Upper lobe of left lung (tissue), 6 donors: ENCODE measurements at regions not wholly inside any gene's neighbourhood (a gene's known extent, or its start where the extent isn't known, plus 50 kb on each side); places are given as distances from the start of the nearest gene placed in this dataset.
"Not testable (repeated sequence)": the region's sequence is repeated elsewhere in the genome, so short reads cannot be mapped to it uniquely, and the experiment has no call there.

Experiments used
- ATAC-seq, 2 donors: fragments of 200-7000 bp; cut with Tn5 transposase; one replicate each; pipeline ENCODE4 v1.9.1; 2022; ENCODE audit warnings: mild to moderate bottlenecking in 2 of 2, moderate library complexity in 2 of 2; ENCODE audit not compliant: low FRiP score in 2 of 2
- DNase-seq, 2 donors: peaks; one replicate each; pipeline ENCODE4 v3.0.0-alpha.2; 2019 to 2020
- H3K27ac ChIP-seq, 4 donors: fragments of 200-600 bp; sonication (generic); one replicate each; pipeline ENCODE4 v1.5.1; 2016 to 2019
- H3K27me3 ChIP-seq, 4 donors: fragments of 200-600 bp; sonication (generic); one replicate each; pipeline ENCODE4 v1.5.1; 2017 to 2019
- H3K36me3 ChIP-seq, 4 donors: fragments of 200-600 bp; sonication (generic); one replicate each; pipeline ENCODE4 v1.5.1; 2016 to 2019
- H3K4me1 ChIP-seq, 4 donors: fragments of 200-600 bp; sonication (generic); one replicate each; pipeline ENCODE4 v1.5.1; 2018 to 2019
- H3K4me3 ChIP-seq, 4 donors: fragments of 200-600 bp; sonication (generic); one replicate each; pipeline ENCODE4 v1.5.1; 2017 to 2019; ENCODE audit warnings: mild to moderate bottlenecking in 2 of 4, moderate library complexity in 1 of 4
- H3K9me3 ChIP-seq, 4 donors: fragments of 200-600 bp; sonication (generic); one replicate each; pipeline ENCODE4 v1.5.1; 2018 to 2019
- EP300 ChIP-seq, 4 donors: sonication (generic); formaldehyde crosslinking; IDR thresholded peaks; one replicate each; pipeline ENCODE4 v1.5.1; 2017; ENCODE audit warnings: antibody characterized with exemption in 4 of 4, control low read depth in 2 of 4
- POLR2A ChIP-seq, 4 donors: fragments of 450-650 bp; IDR thresholded peaks; one replicate each; pipeline ENCODE4 v1.5.1; 2016 to 2017; ENCODE audit warnings: antibody characterized with exemption in 4 of 4, mild to moderate bottlenecking in 2 of 4
- POLR2AphosphoS5 ChIP-seq, 2 donors: sonication (generic); formaldehyde crosslinking; IDR thresholded peaks; one replicate each; pipeline ENCODE4 v1.5.1; 2017; ENCODE audit warnings: antibody characterized with exemption in 2 of 2
- WGBS, 2 donors: methylation state at CpG; one replicate each; pipeline ENCODE4 v1.1.5; 2017 to 2018; 5-methylcytosine and 5-hydroxymethylcytosine counted together
- TF ChIP-seq, protein P1 (sequence below), 6 experiments: fragments of 450-650 bp in 4 of 6; fragments of 200-600 bp in 2 of 6; sonication (generic) in 2 of 6; IDR thresholded peaks; one replicate each; pipeline ENCODE4 v1.5.1; 2016 to 2019; ENCODE audit warnings: antibody characterized with exemption in 6 of 6
- donor health status: DM: no; HTN: no; CAD: no; lungs with moderate emphysema.
- donor health status: DM: no; HTN: yes; CAD: no; lungs with severe emphysema.

DNA sequence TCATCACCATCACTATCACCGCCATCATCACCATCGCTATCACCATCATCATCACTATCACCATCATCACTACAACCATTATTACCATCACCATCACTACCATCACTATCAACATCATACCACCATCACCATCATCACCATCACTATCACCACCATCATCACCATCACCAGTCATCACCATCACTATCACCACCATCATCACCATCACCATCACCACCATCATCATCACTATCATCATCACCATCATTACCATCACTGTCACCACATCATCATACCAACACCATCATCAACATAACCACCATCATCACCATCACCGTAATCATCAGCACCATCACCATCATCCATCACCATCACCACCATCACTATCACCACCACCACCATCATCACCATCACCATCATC lies 213.8 kb downstream of the ALG10 start:
- Histone ChIP-seq H3K4me1 (no peaks in the 10 kb centered on the region), H3K4me3 (no peak overlapping the region), H3K27me3 (no peaks in the 10 kb centered on the region), H3K9me3 (no peaks in the 10 kb centered on the region), H3K36me3 (no peaks in the 10 kb centered on the region), H3K27ac (no peak overlapping the region)
- 94 to 99% methylated on average over 3 of the region's 3 CpGs for WGBS, 2 donors
- DNase-seq (no peak), ATAC-seq (no peak)
- no peak for TF ChIP-seq POLR2A (IDR thresholded peaks at IDR 0.05)
- no peak for TF ChIP-seq POLR2AphosphoS5 (IDR thresholded peaks at IDR 0.05)
- no peak for TF ChIP-seq EP300 (IDR thresholded peaks at IDR 0.05)
- TF ChIP-seq, protein P1, sequence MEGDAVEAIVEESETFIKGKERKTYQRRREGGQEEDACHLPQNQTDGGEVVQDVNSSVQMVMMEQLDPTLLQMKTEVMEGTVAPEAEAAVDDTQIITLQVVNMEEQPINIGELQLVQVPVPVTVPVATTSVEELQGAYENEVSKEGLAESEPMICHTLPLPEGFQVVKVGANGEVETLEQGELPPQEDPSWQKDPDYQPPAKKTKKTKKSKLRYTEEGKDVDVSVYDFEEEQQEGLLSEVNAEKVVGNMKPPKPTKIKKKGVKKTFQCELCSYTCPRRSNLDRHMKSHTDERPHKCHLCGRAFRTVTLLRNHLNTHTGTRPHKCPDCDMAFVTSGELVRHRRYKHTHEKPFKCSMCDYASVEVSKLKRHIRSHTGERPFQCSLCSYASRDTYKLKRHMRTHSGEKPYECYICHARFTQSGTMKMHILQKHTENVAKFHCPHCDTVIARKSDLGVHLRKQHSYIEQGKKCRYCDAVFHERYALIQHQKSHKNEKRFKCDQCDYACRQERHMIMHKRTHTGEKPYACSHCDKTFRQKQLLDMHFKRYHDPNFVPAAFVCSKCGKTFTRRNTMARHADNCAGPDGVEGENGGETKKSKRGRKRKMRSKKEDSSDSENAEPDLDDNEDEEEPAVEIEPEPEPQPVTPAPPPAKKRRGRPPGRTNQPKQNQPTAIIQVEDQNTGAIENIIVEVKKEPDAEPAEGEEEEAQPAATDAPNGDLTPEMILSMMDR (IDR thresholded peaks at IDR 0.05) = no peak

DNA sequence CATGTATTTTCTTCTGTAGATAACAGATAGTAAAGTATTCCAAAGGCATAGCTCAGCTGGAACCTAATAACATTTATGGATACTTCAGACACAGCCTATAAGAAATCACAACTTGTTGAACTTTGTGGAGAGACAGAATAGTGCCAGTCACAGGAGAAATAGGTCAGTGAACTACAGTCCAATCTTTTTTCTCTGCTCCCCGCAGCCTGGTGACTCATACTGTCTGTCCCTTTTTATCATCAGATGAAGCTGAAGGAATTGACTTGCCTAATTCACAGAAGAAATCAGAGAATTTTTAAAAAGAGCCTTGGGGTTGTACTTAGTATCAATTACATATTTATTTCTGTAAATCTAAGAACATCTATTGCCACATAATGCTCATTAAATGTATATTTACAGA lies 222.3 kb downstream of the ALG10 start:
- no peak overlapping the region for H3K4me3 ChIP-seq
- 88 to 96% methylated on average over 1 of the region's 1 CpG for WGBS, 2 donors
- ATAC-seq = no peak

DNA sequence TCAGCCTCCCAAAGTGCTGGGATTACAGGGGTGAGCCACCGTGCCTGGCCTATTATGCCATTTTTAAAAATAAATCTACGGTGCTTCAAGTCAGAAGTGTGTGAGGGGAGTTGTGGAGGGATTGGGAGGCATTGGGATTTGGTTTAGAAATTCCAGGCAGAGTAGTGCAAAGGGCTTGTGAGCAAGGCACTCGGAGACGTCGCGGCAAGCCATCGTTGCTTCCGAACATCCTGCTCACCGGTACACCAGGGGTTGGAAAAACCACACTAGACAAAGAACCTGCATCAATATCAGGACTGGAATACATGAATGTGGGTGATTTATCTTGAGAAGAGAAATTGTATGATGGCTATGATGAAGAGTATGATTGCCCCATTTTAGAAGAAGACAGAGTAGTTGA lies 227.0 kb downstream of the ALG10 start:
- WGBS, 2 donors = 91 to 93% methylated on average over 9 of the region's 9 CpGs
- Histone ChIP-seq H3K27ac (no peak overlapping the region), H3K27me3 (no peaks in the 10 kb centered on the region), H3K4me3 (no peak overlapping the region), H3K9me3 (no peaks in the 10 kb centered on the region), H3K4me1 (no peaks in the 10 kb centered on the region), H3K36me3 (no peaks in the 10 kb centered on the region)
- DNase-seq = no peak
- TF ChIP-seq POLR2A (IDR thresholded peaks at IDR 0.05) (no peak), EP300 (IDR thresholded peaks at IDR 0.05) (no peak), POLR2AphosphoS5 (IDR thresholded peaks at IDR 0.05) (no peak)
- TF ChIP-seq, protein P1 (IDR thresholded peaks at IDR 0.05) = no peak
- no peak for ATAC-seq

More for the DNA sequence above, 222.3 kb downstream of the ALG10 start:
- H3K9me3 ChIP-seq = no peaks in the 10 kb centered on the region
- DNase-seq = no peak
- TF ChIP-seq, protein P1 (IDR thresholded peaks at IDR 0.05) = no peak
- TF ChIP-seq POLR2A (IDR thresholded peaks at IDR 0.05) (no peak), EP300 (IDR thresholded peaks at IDR 0.05) (no peak), POLR2AphosphoS5 (IDR thresholded peaks at IDR 0.05) (no peak)
- H3K4me1 ChIP-seq = no peaks in the 10 kb centered on the region
- no peaks in the 10 kb centered on the region for H3K27me3 ChIP-seq
- H3K27ac ChIP-seq = no peak overlapping the region
- no peaks in the 10 kb centered on the region for H3K36me3 ChIP-seq

DNA sequence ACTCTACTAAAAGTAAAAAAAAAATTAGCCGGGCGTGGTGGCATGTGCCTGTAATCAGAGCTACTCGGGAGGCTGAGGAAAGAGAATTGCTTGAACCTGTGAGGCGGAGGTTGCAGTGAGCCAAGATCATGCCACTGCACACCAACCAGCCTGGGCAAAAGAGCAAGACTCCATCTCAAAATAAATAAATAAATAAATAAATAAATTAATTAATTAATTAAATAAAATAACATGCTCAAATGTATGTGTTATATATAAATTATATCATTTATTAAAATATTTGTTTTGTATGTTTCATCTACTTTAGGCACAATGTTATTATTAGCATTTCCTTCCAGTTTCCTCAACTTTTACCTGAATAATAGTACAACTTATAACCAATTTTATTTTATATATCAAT lies 229.6 kb downstream of the ALG10 start:
- not testable (repeated sequence) for ATAC-seq, H3K4me1 ChIP-seq, H3K9me3 ChIP-seq, H3K27ac ChIP-seq, H3K27me3 ChIP-seq, DNase-seq, H3K36me3 ChIP-seq, H3K4me3 ChIP-seq
- 87 to 90% methylated on average over 4 of the region's 4 CpGs for WGBS, 2 donors

DNA sequence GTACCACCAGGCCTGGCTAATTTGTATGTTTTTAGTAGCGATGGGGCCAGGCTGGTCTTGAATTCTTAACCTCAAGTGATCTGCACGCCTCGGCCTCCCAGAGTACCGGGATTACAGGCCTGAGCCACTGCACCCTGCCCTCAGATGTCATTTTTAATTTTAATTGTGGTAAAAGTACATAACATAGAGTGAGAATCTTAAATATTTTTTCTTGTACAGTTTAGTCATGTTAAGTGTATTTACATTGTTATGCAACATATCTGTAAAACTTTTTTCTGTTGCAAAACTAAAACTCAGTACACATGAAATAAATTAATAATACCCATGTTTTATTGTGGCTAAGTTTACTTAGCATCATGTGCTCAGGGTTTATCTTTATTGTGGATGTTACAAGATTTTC lies 231.4 kb downstream of the ALG10 start:
- Histone ChIP-seq H3K9me3 (no peaks in the 10 kb centered on the region), H3K4me3 (no peak overlapping the region), H3K36me3 (no peaks in the 10 kb centered on the region), H3K4me1 (no peaks in the 10 kb centered on the region), H3K27me3 (no peaks in the 10 kb centered on the region), H3K27ac (no peak overlapping the region)
- DNase-seq (no peak), ATAC-seq (no peak)
- 58 to 78% methylated on average over 4 of the region's 4 CpGs for WGBS, 2 donors
- no peak for TF ChIP-seq POLR2A (IDR thresholded peaks at IDR 0.05)
- no peak for TF ChIP-seq POLR2AphosphoS5 (IDR thresholded peaks at IDR 0.05)
- TF ChIP-seq, protein P1 (IDR thresholded peaks at IDR 0.05) = no peak
- TF ChIP-seq EP300 (IDR thresholded peaks at IDR 0.05) = no peak
